CD14-positive monocyte (primary cell): ENCODE measurements at regions not wholly inside any gene's neighbourhood (a gene's known extent, or its start where the extent isn't known, plus 50 kb on each side); places are given as distances from the start of the nearest gene placed in this dataset.

Experiments
- DNase-seq, 3 donors: peaks; one replicate each; pipeline ENCODE4 v3.0.0-alpha.2; 2011 to 2022
- H2AFZ ChIP-seq: 2 replicates; pipeline ENCODE4 v1.6.0; 2012; ENCODE audit warnings: mild to moderate bottlenecking, low read depth, low read length, inconsistent platforms; ENCODE audit not compliant: insufficient read depth, poor library complexity, severe bottlenecking
- H3K27ac ChIP-seq, 2 donors: 1 replicate in 1 of 2; 2 replicates in 1 of 2; pipeline ENCODE4 v1.5.1; 2012 to 2013; ENCODE audit warnings: low read length in 2 of 2, control low read depth in 1 of 2, inconsistent platforms in 1 of 2, low read depth in 1 of 2, mild to moderate bottlenecking in 1 of 2
- H3K27me3 ChIP-seq, 2 donors: one replicate each; pipeline versions ENCODE4 v1.6.0 to v1.6.1; 2011 to 2013; ENCODE audit warnings: low read length in 2 of 2; ENCODE audit not compliant: control insufficient read depth in 2 of 2, insufficient read depth in 2 of 2
- H3K36me3 ChIP-seq, 2 donors: replicated peaks in 1 of 2; 1 replicate in 1 of 2; 2 replicates in 1 of 2; pipeline versions ENCODE4 v1.5.1 to v1.6.1; 2012 to 2013; ENCODE audit warnings: low read length in 2 of 2, control low read depth in 1 of 2, inconsistent platforms in 1 of 2, mild to moderate bottlenecking in 1 of 2; ENCODE audit not compliant: insufficient read depth in 2 of 2, control insufficient read depth in 1 of 2
- H3K4me1 ChIP-seq, 2 donors: 1 replicate in 1 of 2; 2 replicates in 1 of 2; pipeline versions ENCODE4 v1.5.1 to v1.6.1; 2012 to 2013; ENCODE audit warnings: low read length in 2 of 2, control low read depth in 1 of 2, inconsistent platforms in 1 of 2, mild to moderate bottlenecking in 1 of 2, moderate library complexity in 1 of 2; ENCODE audit not compliant: insufficient read depth in 2 of 2, control insufficient read depth in 1 of 2
- H3K4me2 ChIP-seq: replicated peaks from 2 replicates; pipeline ENCODE3; 2012; ENCODE audit warnings: low read length, moderate library complexity, mild to moderate bottlenecking; ENCODE audit not compliant: poor library complexity, severe bottlenecking; ENCODE audit errors: extremely low read depth
- H3K4me3 ChIP-seq, 3 experiments: fragments of 200-600 bp in 1 of 3; sonication (generic) in 1 of 3; replicated peaks in 1 of 3; 1 replicate in 2 of 3; 2 replicates in 1 of 3; pipeline ENCODE4 v1.5.1; 2011 to 2013; ENCODE audit warnings: low read length in 3 of 3, mild to moderate bottlenecking in 3 of 3, control low read depth in 2 of 3, low read depth in 2 of 3, inconsistent platforms in 1 of 3, moderate library complexity in 1 of 3
- H3K79me2 ChIP-seq: 2 replicates; pipeline ENCODE4 v1.6.0; 2012; ENCODE audit warnings: mild to moderate bottlenecking, control low read depth, inconsistent platforms, low read length, moderate library complexity; ENCODE audit not compliant: insufficient read depth
- H3K9ac ChIP-seq: 2 replicates; pipeline ENCODE4 v1.6.0; 2017; ENCODE audit warnings: low read length, mild to moderate bottlenecking; ENCODE audit not compliant: insufficient read depth, poor library complexity, severe bottlenecking
- H3K9me3 ChIP-seq, 2 donors: replicated peaks in 1 of 2; 1 replicate in 1 of 2; 2 replicates in 1 of 2; pipeline versions ENCODE4 v1.5.1 to v1.6.1; 2012 to 2013; ENCODE audit warnings: low read length in 2 of 2, control low read depth in 1 of 2; ENCODE audit not compliant: control insufficient read depth in 1 of 2, insufficient read depth in 1 of 2
- H4K20me1 ChIP-seq: 2 replicates; pipeline ENCODE4 v1.6.0; 2012; ENCODE audit warnings: mild to moderate bottlenecking, low read length, control low read depth, moderate library complexity; ENCODE audit not compliant: insufficient read depth
- H3K27ac Mint-ChIP-seq, 7 donors: one replicate each; pipeline ENCODE4 v1.8.0; 2020; ENCODE audit warnings: mild to moderate bottlenecking in 7 of 7, mixed read lengths in 7 of 7, moderate library complexity in 6 of 7, inconsistent platforms in 2 of 7
- H3K27me3 Mint-ChIP-seq, 3 donors: one replicate each; pipeline ENCODE4 v1.8.0; 2021 to 2022; ENCODE audit warnings: low read depth in 3 of 3, mild to moderate bottlenecking in 3 of 3, mixed read lengths in 3 of 3, moderate library complexity in 3 of 3, inconsistent platforms in 1 of 3
- H3K36me3 Mint-ChIP-seq, 2 donors: one replicate each; pipeline ENCODE4 v1.8.0; 2020; ENCODE audit warnings: mixed read lengths in 2 of 2, inconsistent platforms in 1 of 2, mild to moderate bottlenecking in 1 of 2
- H3K4me1 Mint-ChIP-seq: one replicate; pipeline ENCODE4 v1.8.0; 2020; ENCODE audit warnings: mild to moderate bottlenecking, mixed read lengths
- H3K4me3 Mint-ChIP-seq, 2 donors: one replicate each; pipeline ENCODE4 v1.8.0; 2020; ENCODE audit warnings: mild to moderate bottlenecking in 2 of 2, mixed read lengths in 2 of 2, moderate library complexity in 1 of 2
- H3K9me3 Mint-ChIP-seq, 7 donors: one replicate each; pipeline ENCODE4 v1.8.0; 2020 to 2022; ENCODE audit warnings: mixed read lengths in 7 of 7, mild to moderate bottlenecking in 6 of 7, moderate library complexity in 6 of 7, inconsistent platforms in 2 of 7
- WGBS: methylation state at CpG from one replicate; pipeline ENCODE4 v1.1.5; 2013; ENCODE audit warnings: missing lambda C conversion rate; ENCODE audit not compliant: insufficient coverage; 5-methylcytosine and 5-hydroxymethylcytosine counted together
- intact Hi-C, 2 donors: fragments of 100-400 bp; cut with micrococcal nuclease; formaldehyde crosslinking; loops; one replicate each; pipeline versions ENCODE4 v1.15.0 to v1.15.1; 2023
- TF ChIP-seq, protein P1 (sequence below): fragments of 200-600 bp; IDR thresholded peaks from one replicate; pipeline ENCODE4 v1.8.0; 2022; ENCODE audit warnings: antibody characterized with exemption, mild to moderate bottlenecking

DNA sequence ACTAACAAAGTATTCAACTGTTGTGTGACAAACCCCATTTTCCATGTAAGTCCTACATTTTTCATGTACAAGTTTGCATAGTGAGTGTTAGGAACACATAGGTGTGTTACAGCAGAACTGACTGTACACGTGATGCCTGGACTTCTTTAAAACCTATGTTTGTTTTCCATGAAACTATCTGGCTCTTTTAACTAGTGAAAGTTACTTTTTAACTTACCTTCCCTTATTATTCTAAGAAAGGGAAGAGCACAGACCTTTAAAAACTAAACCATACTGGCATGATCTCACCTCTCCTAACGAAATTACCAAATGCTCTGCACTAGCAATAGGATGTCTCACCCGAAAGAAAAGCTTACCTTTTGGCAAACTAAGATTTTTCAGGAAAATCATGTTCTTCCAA, 87.8 kb downstream of the CENPW start:
- Histone ChIP-seq H3K36me3 (no peaks in the 10 kb centered on the region), H3K4me2 (no peak overlapping the region), H3K4me3 (no peak overlapping the region), H3K9ac (no peak overlapping the region), H3K27me3 (no peaks in the 10 kb centered on the region), H2AFZ (no peak overlapping the region), H3K9me3 (no peaks in the 10 kb centered on the region), H3K4me1 (no peaks in the 10 kb centered on the region), H3K79me2 (no peaks in the 10 kb centered on the region), H4K20me1 (no peaks in the 10 kb centered on the region), H3K27ac (no peak overlapping the region)
- no peaks in the 10 kb centered on the region for H3K4me1 Mint-ChIP-seq
- TF ChIP-seq, protein P1, sequence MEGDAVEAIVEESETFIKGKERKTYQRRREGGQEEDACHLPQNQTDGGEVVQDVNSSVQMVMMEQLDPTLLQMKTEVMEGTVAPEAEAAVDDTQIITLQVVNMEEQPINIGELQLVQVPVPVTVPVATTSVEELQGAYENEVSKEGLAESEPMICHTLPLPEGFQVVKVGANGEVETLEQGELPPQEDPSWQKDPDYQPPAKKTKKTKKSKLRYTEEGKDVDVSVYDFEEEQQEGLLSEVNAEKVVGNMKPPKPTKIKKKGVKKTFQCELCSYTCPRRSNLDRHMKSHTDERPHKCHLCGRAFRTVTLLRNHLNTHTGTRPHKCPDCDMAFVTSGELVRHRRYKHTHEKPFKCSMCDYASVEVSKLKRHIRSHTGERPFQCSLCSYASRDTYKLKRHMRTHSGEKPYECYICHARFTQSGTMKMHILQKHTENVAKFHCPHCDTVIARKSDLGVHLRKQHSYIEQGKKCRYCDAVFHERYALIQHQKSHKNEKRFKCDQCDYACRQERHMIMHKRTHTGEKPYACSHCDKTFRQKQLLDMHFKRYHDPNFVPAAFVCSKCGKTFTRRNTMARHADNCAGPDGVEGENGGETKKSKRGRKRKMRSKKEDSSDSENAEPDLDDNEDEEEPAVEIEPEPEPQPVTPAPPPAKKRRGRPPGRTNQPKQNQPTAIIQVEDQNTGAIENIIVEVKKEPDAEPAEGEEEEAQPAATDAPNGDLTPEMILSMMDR = no peak
- no peaks in the 10 kb centered on the region for H3K36me3 Mint-ChIP-seq
- intact Hi-C loops = no loop called here
- H3K4me3 Mint-ChIP-seq = no peak overlapping the region
- no peak overlapping the region for H3K27ac Mint-ChIP-seq
- 83% methylated on average over 2 of the region's 3 CpGs for WGBS
- peaks cover 0 to 3% (median 0%) of the 10 kb centered on the region in 7 donors for H3K9me3 Mint-ChIP-seq
- no peak for DNase-seq
- H3K27me3 Mint-ChIP-seq = peaks cover 0 to 5% (median 0%) of the 10 kb centered on the region in 3 donors

DNA sequence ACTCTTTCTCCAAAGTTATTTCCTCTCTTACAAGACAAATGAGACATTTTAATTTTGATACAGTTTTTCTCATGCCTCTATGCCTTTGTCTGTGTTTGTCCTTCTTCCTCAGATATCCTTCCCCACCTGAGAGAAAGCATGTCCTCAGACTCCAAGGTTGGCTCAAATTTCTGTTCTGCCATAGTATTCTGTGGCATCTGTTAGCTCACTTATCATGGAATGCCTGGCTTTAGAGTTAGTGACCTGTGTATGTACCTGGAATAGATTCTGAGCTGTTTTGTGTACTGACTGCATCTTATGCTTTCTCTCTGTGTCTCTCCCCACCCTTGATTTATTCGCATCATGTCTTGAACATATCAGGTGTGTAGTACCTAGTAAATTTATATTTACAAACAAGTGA, 90.0 kb downstream of the CENPW start:
- Histone ChIP-seq H3K36me3 (no peaks in the 10 kb centered on the region), H3K4me2 (no peak overlapping the region), H3K9me3 (no peaks in the 10 kb centered on the region), H3K9ac (no peak overlapping the region), H3K27me3 (no peaks in the 10 kb centered on the region), H4K20me1 (no peaks in the 10 kb centered on the region), H3K4me1 (no peaks in the 10 kb centered on the region), H3K27ac (no peak overlapping the region), H2AFZ (no peak overlapping the region), H3K4me3 (no peak overlapping the region), H3K79me2 (no peaks in the 10 kb centered on the region)
- Mint-ChIP-seq H3K36me3 (no peaks in the 10 kb centered on the region), H3K27me3 (peaks cover 0 to 3% (median 0%) of the 10 kb centered on the region in 3 donors), H3K4me1 (no peaks in the 10 kb centered on the region), H3K27ac (no peak overlapping the region), H3K9me3 (peaks cover 0 to 3% (median 0%) of the 10 kb centered on the region in 7 donors), H3K4me3 (no peak overlapping the region)
- TF ChIP-seq, protein P1 = no peak
- WGBS = no CpG with 5 or more reads among the region's 1 CpG
- intact Hi-C loops = no loop called here
- no peak for DNase-seq
